Smooth muscle cell (in vitro differentiated cells): ENCODE measurements at regions not wholly inside any gene's neighbourhood (a gene's known extent, or its start where the extent isn't known, plus 50 kb on each side); places are given as distances from the start of the nearest gene placed in this dataset.

Source experiments
- DNase-seq: peaks from one replicate; lab custom pipeline; 2025; ENCODE audit not compliant: unreplicated experiment; lab: John Stamatoyannopoulos, UW
- H2AFZ ChIP-seq: fragments of 200-600 bp; sonication (generic); 2 replicates; pipeline ENCODE4 v1.6.0; 2016; ENCODE audit warnings: antibody characterized with exemption, low read depth, mild to moderate bottlenecking
- H3F3A ChIP-seq: fragments of 200-600 bp; sonication (generic); 2 replicates; pipeline ENCODE4 v1.6.0; 2017; ENCODE audit warnings: antibody characterized with exemption, low read depth
- H3K27ac ChIP-seq: fragments of 200-600 bp; sonication (generic); 2 replicates; pipeline ENCODE4 v1.5.1; 2016; ENCODE audit warnings: low read depth, mild to moderate bottlenecking
- H3K27me3 ChIP-seq: fragments of 200-600 bp; sonication (generic); 2 replicates; pipeline ENCODE4 v1.6.1; 2016; ENCODE audit warnings: low read depth, mild to moderate bottlenecking
- H3K36me3 ChIP-seq: fragments of 200-600 bp; sonication (generic); 2 replicates; pipeline ENCODE4 v1.5.1; 2016; ENCODE audit warnings: low read depth
- H3K4me1 ChIP-seq: fragments of 200-600 bp; sonication (generic); 2 replicates; pipeline ENCODE4 v1.5.1; 2016; ENCODE audit warnings: low read depth
- H3K4me2 ChIP-seq: fragments of 200-600 bp; sonication (generic); 2 replicates; pipeline ENCODE4 v1.6.0; 2016; ENCODE audit warnings: mild to moderate bottlenecking
- H3K4me3 ChIP-seq: fragments of 200-600 bp; sonication (generic); 2 replicates; pipeline ENCODE4 v1.5.1; 2016; ENCODE audit warnings: mild to moderate bottlenecking
- H3K79me2 ChIP-seq: fragments of 200-600 bp; sonication (generic); 2 replicates; pipeline ENCODE4 v1.6.0; 2016; ENCODE audit warnings: low read depth, mild to moderate bottlenecking
- H3K9ac ChIP-seq: fragments of 200-600 bp; sonication (generic); 2 replicates; pipeline ENCODE4 v1.6.0; 2016; ENCODE audit warnings: low read depth
- H3K9me3 ChIP-seq: fragments of 200-600 bp; sonication (generic); replicated peaks from 2 replicates; pipeline ENCODE4 v1.5.1; 2016; ENCODE audit warnings: low read depth
- H4K20me1 ChIP-seq: fragments of 200-600 bp; sonication (generic); 2 replicates; pipeline ENCODE4 v1.6.0; 2016; ENCODE audit warnings: low read depth
- WGBS: methylation state at CpG from one replicate; pipeline ENCODE4 v1.1.7; 2016; ENCODE audit warnings: low lambda C conversion rate; 5-methylcytosine and 5-hydroxymethylcytosine counted together
- TF ChIP-seq, protein P1 (sequence below): fragments of 200-600 bp; sonication (generic); IDR thresholded peaks from 2 replicates; pipeline ENCODE4 v1.5.1; 2017; ENCODE audit warnings: borderline replicate concordance, mild to moderate bottlenecking, antibody characterized with exemption; ENCODE audit not compliant: insufficient read depth, poor library complexity, severe bottlenecking

GRCh38 chr3:187807086-187807862 is 62.0 kb upstream of the BCL6 start:
- H3K4me1 ChIP-seq, result no peaks in the 10 kb centered on the region
- H3K9ac ChIP-seq, result no peak overlapping the region
- H3K79me2 ChIP-seq, result no peaks in the 10 kb centered on the region
- H2AFZ ChIP-seq, result no peak overlapping the region
- no peaks in the 10 kb centered on the region for H4K20me1 ChIP-seq
- H3K27me3 ChIP-seq, result no peaks in the 10 kb centered on the region
- no peaks in the 10 kb centered on the region for H3K9me3 ChIP-seq
- TF ChIP-seq, protein P1, sequence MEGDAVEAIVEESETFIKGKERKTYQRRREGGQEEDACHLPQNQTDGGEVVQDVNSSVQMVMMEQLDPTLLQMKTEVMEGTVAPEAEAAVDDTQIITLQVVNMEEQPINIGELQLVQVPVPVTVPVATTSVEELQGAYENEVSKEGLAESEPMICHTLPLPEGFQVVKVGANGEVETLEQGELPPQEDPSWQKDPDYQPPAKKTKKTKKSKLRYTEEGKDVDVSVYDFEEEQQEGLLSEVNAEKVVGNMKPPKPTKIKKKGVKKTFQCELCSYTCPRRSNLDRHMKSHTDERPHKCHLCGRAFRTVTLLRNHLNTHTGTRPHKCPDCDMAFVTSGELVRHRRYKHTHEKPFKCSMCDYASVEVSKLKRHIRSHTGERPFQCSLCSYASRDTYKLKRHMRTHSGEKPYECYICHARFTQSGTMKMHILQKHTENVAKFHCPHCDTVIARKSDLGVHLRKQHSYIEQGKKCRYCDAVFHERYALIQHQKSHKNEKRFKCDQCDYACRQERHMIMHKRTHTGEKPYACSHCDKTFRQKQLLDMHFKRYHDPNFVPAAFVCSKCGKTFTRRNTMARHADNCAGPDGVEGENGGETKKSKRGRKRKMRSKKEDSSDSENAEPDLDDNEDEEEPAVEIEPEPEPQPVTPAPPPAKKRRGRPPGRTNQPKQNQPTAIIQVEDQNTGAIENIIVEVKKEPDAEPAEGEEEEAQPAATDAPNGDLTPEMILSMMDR, result no peak
- H3K36me3 ChIP-seq, result no peaks in the 10 kb centered on the region
- no peak for DNase-seq
- H3K27ac ChIP-seq, result peak overlapping the region; percentile 45
- H3F3A ChIP-seq, result no peaks in the 10 kb centered on the region
- H3K4me2 ChIP-seq, result no peak overlapping the region
- 58% methylated on average over 3 of the region's 3 CpGs for WGBS
- no peak overlapping the region for H3K4me3 ChIP-seq

DNA sequence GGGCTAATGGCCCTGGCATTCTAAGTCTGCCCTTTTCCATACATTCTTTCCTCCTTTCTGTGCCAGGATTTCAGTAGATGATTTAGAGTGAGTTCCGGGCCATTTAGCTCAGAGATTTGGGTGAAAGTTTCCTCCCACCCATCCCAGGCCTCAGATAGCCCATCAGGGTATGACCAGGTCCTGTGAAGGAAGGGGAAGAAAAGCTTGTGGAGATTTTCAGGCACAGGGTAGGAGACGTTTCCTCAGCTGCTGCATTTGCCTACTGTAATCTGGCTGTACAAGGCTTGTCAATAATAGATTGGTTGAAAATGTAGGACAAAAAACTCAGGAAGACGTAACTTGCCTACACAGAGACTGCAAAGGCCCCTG is 63.2 kb upstream of the BCL6 start:
- no peaks in the 10 kb centered on the region for H3F3A ChIP-seq
- H4K20me1 ChIP-seq, result no peaks in the 10 kb centered on the region
- no peak overlapping the region for H3K9ac ChIP-seq
- no peak overlapping the region for H3K4me2 ChIP-seq
- H3K27ac ChIP-seq, result no peak overlapping the region
- H3K36me3 ChIP-seq, result no peaks in the 10 kb centered on the region
- 78% methylated on average over 3 of the region's 3 CpGs for WGBS
- TF ChIP-seq, protein P1, result no peak
- H3K79me2 ChIP-seq, result no peaks in the 10 kb centered on the region
- H3K4me1 ChIP-seq, result no peaks in the 10 kb centered on the region
- no peaks in the 10 kb centered on the region for H3K27me3 ChIP-seq
- no peak for DNase-seq
- no peak overlapping the region for H2AFZ ChIP-seq
- H3K9me3 ChIP-seq, result no peaks in the 10 kb centered on the region
- peak overlapping the region; percentile 8 for H3K4me3 ChIP-seq

- no peaks in the 10 kb centered on the region for H4K20me1 ChIP-seq
- no peak for DNase-seq
- H3K9me3 ChIP-seq, result no peaks in the 10 kb centered on the region
- H3K36me3 ChIP-seq, result no peaks in the 10 kb centered on the region
- 92% methylated on average over 3 of the region's 3 CpGs for WGBS
- H2AFZ ChIP-seq, result no peak overlapping the region
- TF ChIP-seq, protein P1, result no peak
- no peaks in the 10 kb centered on the region for H3K4me1 ChIP-seq
- H3K27me3 ChIP-seq, result no peaks in the 10 kb centered on the region
- H3K4me2 ChIP-seq, result no peak overlapping the region
- no peak overlapping the region for H3K9ac ChIP-seq
- H3K27ac ChIP-seq, result no peak overlapping the region
- H3K79me2 ChIP-seq, result no peaks in the 10 kb centered on the region
- no peaks in the 10 kb centered on the region for H3F3A ChIP-seq
- no peak overlapping the region for H3K4me3 ChIP-seq
These were observed 64.3 kb upstream of the BCL6 start for GRCh38 chr3:187809612-187809991.

- DNase-seq, result no peak
- H3K27ac ChIP-seq, result no peak overlapping the region
- 79% methylated on average over 3 of the region's 3 CpGs for WGBS
- no peaks in the 10 kb centered on the region for H3K36me3 ChIP-seq
- no peak overlapping the region for H3K9ac ChIP-seq
- H3K4me2 ChIP-seq, result no peak overlapping the region
- no peaks in the 10 kb centered on the region for H3K79me2 ChIP-seq
- H3K4me3 ChIP-seq, result no peak overlapping the region
- H3K9me3 ChIP-seq, result no peaks in the 10 kb centered on the region
- no peaks in the 10 kb centered on the region for H3F3A ChIP-seq
- H3K27me3 ChIP-seq, result no peaks in the 10 kb centered on the region
- H3K4me1 ChIP-seq, result no peaks in the 10 kb centered on the region
- no peaks in the 10 kb centered on the region for H4K20me1 ChIP-seq
- H2AFZ ChIP-seq, result no peak overlapping the region
- TF ChIP-seq, protein P1, result no peak
These were observed 64.8 kb upstream of the BCL6 start for GRCh38 chr3:187810021-187810446.
